ENCODE measurements at regions not wholly inside any gene's neighbourhood (a gene's known extent, or its start where the extent isn't known, plus 50 kb on each side); places are given as distances from the start of the nearest gene placed in this dataset.

GRCh38 chr1:29880556-29880955 is 644.2 kb downstream of the PTPRU start:
- TF ChIP-seq TAF1 (IDR thresholded peaks at IDR 0.05; ENCODE audit: borderline replicate concordance, insufficient read depth, low read length) (no peak), POLR2AphosphoS5 (IDR thresholded peaks at IDR 0.05; ENCODE audit: low read depth, low read length) (no peak), SIN3A (IDR thresholded peaks at IDR 0.05; ENCODE audit: borderline replicate concordance, insufficient read depth, low read length) (no peak)

Measured in PFSK-1 (cell line).